GM12872 (cell line): ENCODE measurements at regions not wholly inside any gene's neighbourhood (a gene's known extent, or its start where the extent isn't known, plus 50 kb on each side); places are given as distances from the start of the nearest gene placed in this dataset.

Experiments
- CTCF ChIP-seq: IDR thresholded peaks from 3 replicates; pipeline ENCODE4 v1.5.1; 2011; ENCODE audit warnings: low read depth, mild to moderate bottlenecking, low read length, moderate library complexity; ENCODE audit not compliant: insufficient read depth

GRCh38 chr9:23258569-23258968 lies 567.5 kb downstream of the ELAVL2 start:
- no peak for TF ChIP-seq CTCF

GRCh38 chr9:23278561-23278960 lies 547.5 kb downstream of the ELAVL2 start:
- no peak for TF ChIP-seq CTCF

GRCh38 chr9:23287390-23287789 lies 538.6 kb downstream of the ELAVL2 start:
- no peak for TF ChIP-seq CTCF

GRCh38 chr9:23288545-23288944 lies 537.5 kb downstream of the ELAVL2 start:
- no peak for TF ChIP-seq CTCF

- TF ChIP-seq CTCF, result no peak
Measured at GRCh38 chr9:23290973-23291372, 535.1 kb downstream of the ELAVL2 start.

GRCh38 chr9:23302281-23302680 lies 523.8 kb downstream of the ELAVL2 start:
- no peak for TF ChIP-seq CTCF

- no peak for TF ChIP-seq CTCF
Measured at GRCh38 chr9:23306731-23307130, 519.3 kb downstream of the ELAVL2 start.
